GM23248 (cell line): ENCODE measurements at regions not wholly inside any gene's neighbourhood (a gene's known extent, or its start where the extent isn't known, plus 50 kb on each side); places are given as distances from the start of the nearest gene placed in this dataset.

ENCODE experiments used
- DNase-seq: peaks from one replicate; pipeline ENCODE4 v3.0.0-alpha.2; 2015
- H2AFZ ChIP-seq: fragments of 200-600 bp; sonication (generic); 2 replicates; pipeline ENCODE4 v1.6.1; 2016; ENCODE audit warnings: antibody characterized with exemption
- H3F3A ChIP-seq: fragments of 200-600 bp; sonication (generic); 2 replicates; pipeline ENCODE4 v1.6.1; 2016; ENCODE audit warnings: mild to moderate bottlenecking, antibody characterized with exemption, mixed run types; ENCODE audit not compliant: insufficient read depth
- H3K27ac ChIP-seq: fragments of 200-600 bp; sonication (generic); 2 replicates; pipeline ENCODE4 v1.5.1; 2016; ENCODE audit warnings: mild to moderate bottlenecking
- H3K27me3 ChIP-seq: fragments of 200-600 bp; sonication (generic); replicated peaks from 2 replicates; pipeline ENCODE4 v1.6.1; 2016; ENCODE audit warnings: mild to moderate bottlenecking; ENCODE audit not compliant: insufficient read depth
- H3K36me3 ChIP-seq: fragments of 200-600 bp; sonication (generic); 2 replicates; pipeline ENCODE4 v1.6.1; 2016; ENCODE audit warnings: low read depth, mild to moderate bottlenecking
- H3K4me1 ChIP-seq: fragments of 200-600 bp; sonication (generic); 2 replicates; pipeline ENCODE4 v1.6.1; 2016; ENCODE audit warnings: mild to moderate bottlenecking; ENCODE audit not compliant: insufficient read depth
- H3K4me2 ChIP-seq: fragments of 200-600 bp; sonication (generic); one replicate; pipeline ENCODE4 v1.6.1; 2016; ENCODE audit warnings: mild to moderate bottlenecking; ENCODE audit not compliant: unreplicated experiment
- H3K4me3 ChIP-seq: fragments of 200-600 bp; sonication (generic); 2 replicates; pipeline ENCODE4 v1.5.1; 2016; ENCODE audit warnings: mild to moderate bottlenecking
- H3K79me2 ChIP-seq: fragments of 200-600 bp; sonication (generic); 2 replicates; pipeline ENCODE4 v1.6.1; 2016; ENCODE audit warnings: mild to moderate bottlenecking; ENCODE audit not compliant: insufficient read depth
- H3K9ac ChIP-seq: fragments of 200-600 bp; sonication (generic); 2 replicates; pipeline ENCODE4 v1.6.1; 2016; ENCODE audit warnings: mild to moderate bottlenecking
- H3K9me2 ChIP-seq: fragments of 200-600 bp; sonication (generic); 2 replicates; pipeline ENCODE4 v1.6.1; 2016; ENCODE audit warnings: mixed run types, mild to moderate bottlenecking, moderate library complexity; ENCODE audit not compliant: insufficient read depth
- H3K9me3 ChIP-seq: fragments of 200-600 bp; sonication (generic); one replicate; pipeline ENCODE4 v1.6.1; 2017; ENCODE audit warnings: low read depth
- H4K20me1 ChIP-seq: fragments of 200-600 bp; sonication (generic); 2 replicates; pipeline ENCODE4 v1.6.0; 2016; ENCODE audit not compliant: insufficient read depth
- EZH2 ChIP-seq: fragments of 200-600 bp; sonication (generic); IDR thresholded peaks from 2 replicates; pipeline ENCODE4 v1.6.1; 2018; ENCODE audit warnings: antibody characterized with exemption, mild to moderate bottlenecking; ENCODE audit not compliant: insufficient read depth, poor library complexity, severe bottlenecking
- EZH2phosphoT487 ChIP-seq: fragments of 200-600 bp; sonication (generic); IDR thresholded peaks from 2 replicates; pipeline ENCODE4 v1.6.1; 2018; ENCODE audit warnings: antibody characterized with exemption, moderate library complexity, mild to moderate bottlenecking, low read depth; ENCODE audit not compliant: insufficient read depth
- WGBS, 2 experiments: methylation state at CpG; one replicate each; pipeline ENCODE4 v1.1.6; 2015 to 2017; ENCODE audit warnings: low lambda C conversion rate in 2 of 2, low coverage in 1 of 2; ENCODE audit errors: missing lambda C conversion rate in 2 of 2; 5-methylcytosine and 5-hydroxymethylcytosine counted together
- in situ Hi-C: fragments of 300-500 bp; cut with MboI; formaldehyde crosslinking; loops from 2 replicates; pipeline ENCODE4 v1.15.0; 2020

- in situ Hi-C loops = loop anchor here (25.0 kb wide), 1 partner anchor 646 kb away; no protein-coding TSS in a partner anchor
- TF ChIP-seq EZH2phosphoT487 (no peak), EZH2 (no peak)
- Histone ChIP-seq H3K79me2 (no peaks in the 10 kb centered on the region), H3K36me3 (no peaks in the 10 kb centered on the region), H3K27ac (no peak overlapping the region), H3K4me1 (no peaks in the 10 kb centered on the region), H3K9me3 (no peaks in the 10 kb centered on the region), H3K4me2 (no peak overlapping the region), H3K9me2 (no peaks in the 10 kb centered on the region), H3K9ac (no peak overlapping the region), H3F3A (no peaks in the 10 kb centered on the region), H4K20me1 (no peaks in the 10 kb centered on the region), H2AFZ (no peak overlapping the region), H3K27me3 (no peaks in the 10 kb centered on the region), H3K4me3 (no peak overlapping the region)
- 45 to 51% methylated on average over 13 of the region's 13 CpGs for WGBS, 2 experiments
- DNase-seq = peak; percentile 64
Observed at GRCh38 chrX:131633285-131633917, 89.5 kb downstream of the OR13H1 start.

GRCh38 chrX:131634900-131635299 is 91.0 kb downstream of the OR13H1 start:
- Histone ChIP-seq H3K4me3 (no peak overlapping the region), H4K20me1 (no peaks in the 10 kb centered on the region)
- in situ Hi-C loops = loop anchor here (25.0 kb wide), 1 partner anchor 648 kb away; no protein-coding TSS in a partner anchor

GRCh38 chrX:131646106-131646505 is 102.2 kb downstream of the OR13H1 start:
- TF ChIP-seq EZH2phosphoT487 (no peak), EZH2 (no peak)
- Histone ChIP-seq H3K4me1 (no peaks in the 10 kb centered on the region), H3K4me2 (no peak overlapping the region), H3K9ac (no peak overlapping the region), H3K27me3 (no peaks in the 10 kb centered on the region), H2AFZ (no peak overlapping the region), H3K36me3 (no peaks in the 10 kb centered on the region), H3K4me3 (no peak overlapping the region), H3K79me2 (no peaks in the 10 kb centered on the region), H3K9me3 (no peaks in the 10 kb centered on the region), H4K20me1 (no peaks in the 10 kb centered on the region), H3K9me2 (no peaks in the 10 kb centered on the region), H3F3A (no peaks in the 10 kb centered on the region), H3K27ac (no peak overlapping the region)
- no peak for DNase-seq
- in situ Hi-C loops = loop anchor here (25.0 kb wide), 1 partner anchor 659 kb away; no protein-coding TSS in a partner anchor
- WGBS, 2 experiments = 0 to 24% methylated on average over 1 of the region's 1 CpG

More at GRCh38 chrX:131634900-131635299, 91.0 kb downstream of the OR13H1 start:
- Histone ChIP-seq H3K4me2 (no peak overlapping the region), H3K27ac (no peak overlapping the region), H2AFZ (no peak overlapping the region), H3K36me3 (no peaks in the 10 kb centered on the region), H3K79me2 (no peaks in the 10 kb centered on the region), H3K9me2 (no peaks in the 10 kb centered on the region), H3K4me1 (no peaks in the 10 kb centered on the region), H3K9me3 (no peaks in the 10 kb centered on the region), H3K27me3 (no peaks in the 10 kb centered on the region), H3F3A (no peaks in the 10 kb centered on the region), H3K9ac (no peak overlapping the region)
- WGBS, 2 experiments = 71 to 75% methylated on average over 1 of the region's 1 CpG
- no peak for TF ChIP-seq EZH2
- TF ChIP-seq EZH2phosphoT487 = no peak
- DNase-seq = no peak

- H3F3A ChIP-seq = no peaks in the 10 kb centered on the region
- no peak overlapping the region for H3K27ac ChIP-seq
- no peaks in the 10 kb centered on the region for H3K9me2 ChIP-seq
- H2AFZ ChIP-seq = no peak overlapping the region
- H3K4me1 ChIP-seq = no peaks in the 10 kb centered on the region
- TF ChIP-seq EZH2 (no peak), EZH2phosphoT487 (no peak)
- no peak overlapping the region for H3K9ac ChIP-seq
- WGBS, 2 experiments = 44 to 52% methylated on average over 3 to 5 of the region's 5 CpGs
- in situ Hi-C loops = loop anchor here (25.0 kb wide), 1 partner anchor 662 kb away; no protein-coding TSS in a partner anchor
- no peaks in the 10 kb centered on the region for H3K27me3 ChIP-seq
- H3K9me3 ChIP-seq = no peaks in the 10 kb centered on the region
- H3K4me3 ChIP-seq = no peak overlapping the region
- no peaks in the 10 kb centered on the region for H3K36me3 ChIP-seq
- H3K4me2 ChIP-seq = no peak overlapping the region
- no peak for DNase-seq
- no peaks in the 10 kb centered on the region for H3K79me2 ChIP-seq
- H4K20me1 ChIP-seq = no peaks in the 10 kb centered on the region
Observed at GRCh38 chrX:131649741-131650140, 105.9 kb downstream of the OR13H1 start.
